Parathyroid adenoma (tissue), 2 donors: ENCODE measurements at regions not wholly inside any gene's neighbourhood (a gene's known extent, or its start where the extent isn't known, plus 50 kb on each side); places are given as distances from the start of the nearest gene placed in this dataset.

Source experiments
- H2AFZ ChIP-seq: fragments of 300-600 bp; sonication (generic); one replicate; pipeline ENCODE4 v1.7.0; 2017; ENCODE audit warnings: antibody characterized with exemption, mild to moderate bottlenecking
- H3K27ac ChIP-seq: fragments of 300-600 bp; sonication (generic); one replicate; pipeline ENCODE4 v1.7.0; 2017
- H3K27me3 ChIP-seq: fragments of 300-600 bp; sonication (generic); one replicate; pipeline ENCODE4 v1.7.0; 2017; ENCODE audit warnings: low read length; ENCODE audit not compliant: control insufficient read depth, insufficient read depth
- H3K36me3 ChIP-seq: fragments of 300-600 bp; sonication (generic); one replicate; pipeline ENCODE4 v1.7.0; 2017; ENCODE audit warnings: low read length; ENCODE audit not compliant: control insufficient read depth, insufficient read depth
- H3K4me1 ChIP-seq: fragments of 300-600 bp; sonication (generic); one replicate; pipeline ENCODE4 v1.7.0; 2017; ENCODE audit warnings: control low read depth
- H3K4me2 ChIP-seq: fragments of 300-600 bp; sonication (generic); one replicate; pipeline ENCODE4 v1.7.0; 2017; ENCODE audit warnings: low read length
- H3K4me3 ChIP-seq: fragments of 300-600 bp; sonication (generic); one replicate; pipeline ENCODE4 v1.7.0; 2017; ENCODE audit warnings: low read depth, low read length
- H3K79me2 ChIP-seq: fragments of 300-600 bp; sonication (generic); one replicate; pipeline ENCODE4 v1.7.0; 2017; ENCODE audit warnings: control low read depth
- H3K9ac ChIP-seq: fragments of 300-600 bp; sonication (generic); one replicate; pipeline ENCODE4 v1.7.0; 2017; ENCODE audit warnings: mild to moderate bottlenecking
- H3K9me3 ChIP-seq: fragments of 300-600 bp; sonication (generic); one replicate; pipeline ENCODE4 v1.7.0; 2017; ENCODE audit warnings: low read length; ENCODE audit not compliant: control insufficient read depth
- TF ChIP-seq, protein P1 (sequence below): fragments of 300-600 bp; sonication (generic); IDR thresholded peaks from one replicate; pipeline ENCODE4 v1.7.0; 2017; ENCODE audit warnings: antibody characterized with exemption, mild to moderate bottlenecking
- donor health status: primary hyperparathyroidism.

DNA sequence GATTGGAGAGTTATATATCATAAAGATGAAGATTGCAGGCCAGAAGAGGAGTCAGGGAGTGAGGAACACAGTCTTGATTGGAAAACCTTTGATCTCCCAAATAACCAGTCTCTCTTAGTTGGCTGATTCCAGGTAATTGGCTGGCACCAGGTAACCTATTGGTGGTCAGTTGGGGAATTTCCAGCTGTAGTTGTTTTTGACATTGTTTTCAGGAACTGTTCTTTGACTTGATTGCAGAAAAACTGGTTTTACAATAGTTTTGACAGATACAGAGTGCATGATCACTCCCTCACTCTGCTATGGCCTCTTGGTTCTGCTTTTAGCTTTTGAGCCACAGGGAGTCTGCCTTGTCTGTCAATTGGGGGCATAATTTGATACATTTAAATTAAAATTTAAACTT is 71.6 kb downstream of the ZNF641 start:
- Histone ChIP-seq H3K79me2 (no peaks in the 10 kb centered on the region), H3K4me2 (no peak overlapping the region), H3K4me1 (no peaks in the 10 kb centered on the region), H3K27ac (no peak overlapping the region), H2AFZ (no peak overlapping the region), H3K27me3 (no peaks in the 10 kb centered on the region), H3K4me3 (no peak overlapping the region), H3K9ac (no peak overlapping the region), H3K9me3 (no peaks in the 10 kb centered on the region), H3K36me3 (no peaks in the 10 kb centered on the region)
- TF ChIP-seq, protein P1, sequence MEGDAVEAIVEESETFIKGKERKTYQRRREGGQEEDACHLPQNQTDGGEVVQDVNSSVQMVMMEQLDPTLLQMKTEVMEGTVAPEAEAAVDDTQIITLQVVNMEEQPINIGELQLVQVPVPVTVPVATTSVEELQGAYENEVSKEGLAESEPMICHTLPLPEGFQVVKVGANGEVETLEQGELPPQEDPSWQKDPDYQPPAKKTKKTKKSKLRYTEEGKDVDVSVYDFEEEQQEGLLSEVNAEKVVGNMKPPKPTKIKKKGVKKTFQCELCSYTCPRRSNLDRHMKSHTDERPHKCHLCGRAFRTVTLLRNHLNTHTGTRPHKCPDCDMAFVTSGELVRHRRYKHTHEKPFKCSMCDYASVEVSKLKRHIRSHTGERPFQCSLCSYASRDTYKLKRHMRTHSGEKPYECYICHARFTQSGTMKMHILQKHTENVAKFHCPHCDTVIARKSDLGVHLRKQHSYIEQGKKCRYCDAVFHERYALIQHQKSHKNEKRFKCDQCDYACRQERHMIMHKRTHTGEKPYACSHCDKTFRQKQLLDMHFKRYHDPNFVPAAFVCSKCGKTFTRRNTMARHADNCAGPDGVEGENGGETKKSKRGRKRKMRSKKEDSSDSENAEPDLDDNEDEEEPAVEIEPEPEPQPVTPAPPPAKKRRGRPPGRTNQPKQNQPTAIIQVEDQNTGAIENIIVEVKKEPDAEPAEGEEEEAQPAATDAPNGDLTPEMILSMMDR = no peak

DNA sequence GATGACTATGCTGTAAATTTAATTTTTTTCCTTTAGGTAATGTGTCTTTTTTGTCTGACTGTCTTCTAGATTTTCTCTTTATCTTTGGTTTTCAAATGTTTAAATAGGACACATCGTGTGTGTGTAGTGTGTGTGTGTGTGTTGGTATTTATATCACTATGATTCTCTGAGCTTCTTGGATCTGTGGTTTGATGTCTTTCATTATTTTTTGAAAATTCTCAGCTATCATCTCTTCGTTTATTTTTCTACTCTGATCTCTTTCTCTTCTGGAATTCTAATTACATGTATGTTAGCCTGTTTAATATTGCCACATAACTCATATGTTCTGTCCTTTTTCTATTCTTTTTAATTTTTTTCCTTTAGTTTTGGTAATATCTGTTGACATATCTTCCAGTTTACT is 73.5 kb upstream of the OR10AD1 start:
- H3K79me2 ChIP-seq = no peaks in the 10 kb centered on the region
- no peaks in the 10 kb centered on the region for H3K27me3 ChIP-seq
- no peaks in the 10 kb centered on the region for H3K36me3 ChIP-seq
- H2AFZ ChIP-seq = no peak overlapping the region
- H3K4me2 ChIP-seq = no peak overlapping the region
- no peak overlapping the region for H3K27ac ChIP-seq
- H3K9me3 ChIP-seq = no peaks in the 10 kb centered on the region
- TF ChIP-seq, protein P1 = no peak
- H3K4me1 ChIP-seq = no peaks in the 10 kb centered on the region
- no peak overlapping the region for H3K9ac ChIP-seq
- H3K4me3 ChIP-seq = no peak overlapping the region

DNA sequence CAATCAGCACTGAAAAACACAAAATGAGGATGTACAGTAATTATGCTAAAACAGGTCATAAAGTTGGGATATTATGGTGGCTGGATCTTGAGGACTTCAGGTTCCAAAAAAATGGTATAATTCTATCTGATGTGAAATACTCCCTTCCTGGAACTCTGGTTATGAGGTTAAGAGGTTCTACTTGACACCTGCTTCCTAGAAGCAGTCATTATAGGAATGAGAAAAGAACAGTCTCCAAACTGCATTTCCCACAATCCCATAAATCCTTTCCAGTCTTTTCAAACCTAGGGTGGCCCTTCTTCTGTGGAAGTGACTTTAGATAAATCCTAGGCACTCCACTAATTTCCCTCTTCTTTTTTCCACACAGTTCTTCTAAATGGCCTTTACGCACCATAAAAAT is 63.7 kb upstream of the OR10AD1 start:
- Histone ChIP-seq H3K79me2 (no peaks in the 10 kb centered on the region), H3K27me3 (no peaks in the 10 kb centered on the region), H3K4me2 (no peak overlapping the region), H3K9me3 (no peaks in the 10 kb centered on the region), H3K9ac (no peak overlapping the region), H3K27ac (no peak overlapping the region), H3K4me3 (no peak overlapping the region), H3K4me1 (no peaks in the 10 kb centered on the region), H2AFZ (no peak overlapping the region), H3K36me3 (no peaks in the 10 kb centered on the region)
- TF ChIP-seq, protein P1 = no peak

DNA sequence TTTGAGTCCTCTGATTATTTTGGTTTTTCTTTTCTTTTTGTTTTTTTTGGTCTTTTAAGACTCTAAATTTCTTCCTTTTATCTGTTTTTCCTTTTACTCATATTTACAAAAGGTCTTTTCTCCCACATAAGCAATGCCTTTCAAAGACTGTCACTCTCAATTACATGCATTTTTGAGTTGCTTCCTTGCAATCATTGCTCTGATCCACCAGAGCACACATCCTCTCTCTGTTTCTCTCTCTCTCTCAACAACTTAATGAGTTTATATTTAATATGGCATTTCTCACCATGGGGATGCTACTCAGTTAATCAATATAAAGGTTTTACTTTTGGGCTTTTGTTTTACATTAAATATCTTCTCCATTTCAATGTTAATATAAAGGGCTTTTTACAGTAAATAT is 62.7 kb upstream of the OR10AD1 start:
- Histone ChIP-seq H3K9me3 (no peaks in the 10 kb centered on the region), H3K4me3 (no peak overlapping the region), H3K36me3 (no peaks in the 10 kb centered on the region), H3K4me1 (no peaks in the 10 kb centered on the region), H3K27ac (no peak overlapping the region), H3K27me3 (no peaks in the 10 kb centered on the region), H3K9ac (no peak overlapping the region), H3K4me2 (no peak overlapping the region), H3K79me2 (no peaks in the 10 kb centered on the region), H2AFZ (no peak overlapping the region)
- TF ChIP-seq, protein P1 = no peak

DNA sequence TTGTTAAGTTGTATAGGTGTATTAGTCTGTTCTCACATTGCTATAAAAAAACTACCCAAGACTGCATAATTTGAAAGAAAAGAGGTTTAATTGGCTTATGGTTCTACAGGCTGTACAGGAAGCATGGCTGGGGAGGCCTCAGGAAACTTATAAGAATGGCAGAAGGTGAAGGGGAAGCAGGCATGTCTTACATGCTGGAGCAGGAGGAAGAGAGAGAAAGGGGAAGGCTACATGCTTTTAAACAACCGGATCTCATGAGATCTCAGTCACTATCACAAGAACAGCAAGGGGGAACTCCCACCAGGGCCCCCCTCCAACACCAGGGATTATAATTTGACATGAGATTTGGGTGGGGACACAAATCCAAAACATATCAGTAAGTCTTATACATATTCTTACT is 60.5 kb upstream of the OR10AD1 start:
- no peaks in the 10 kb centered on the region for H3K4me1 ChIP-seq
- no peaks in the 10 kb centered on the region for H3K36me3 ChIP-seq
- H3K4me2 ChIP-seq = no peak overlapping the region
- H3K9me3 ChIP-seq = no peaks in the 10 kb centered on the region
- no peak overlapping the region for H2AFZ ChIP-seq
- H3K79me2 ChIP-seq = no peaks in the 10 kb centered on the region
- H3K27me3 ChIP-seq = no peaks in the 10 kb centered on the region
- TF ChIP-seq, protein P1 = no peak
- no peak overlapping the region for H3K27ac ChIP-seq
- H3K9ac ChIP-seq = no peak overlapping the region
- H3K4me3 ChIP-seq = no peak overlapping the region
